NB4 (cell line): ENCODE measurements at regions not wholly inside any gene's neighbourhood (a gene's known extent, or its start where the extent isn't known, plus 50 kb on each side); places are given as distances from the start of the nearest gene placed in this dataset.

Experiments
- DNase-seq: peaks from one replicate; pipeline ENCODE4 v3.0.0; 2010; ENCODE audit warnings: low read depth
- H3K4me3 ChIP-seq: one replicate; pipeline ENCODE4 v1.5.1; 2011; ENCODE audit warnings: mild to moderate bottlenecking, low read depth, low read length, moderate library complexity
- CTCF ChIP-seq: IDR thresholded peaks from one replicate; pipeline ENCODE4 v1.5.1; 2012; ENCODE audit warnings: low read depth, low read length
- MAX ChIP-seq: IDR thresholded peaks from 2 replicates; pipeline ENCODE4 v1.6.1; 2011; ENCODE audit warnings: low read depth, low read length
- MYC ChIP-seq: IDR thresholded peaks from 2 replicates; pipeline ENCODE4 v1.6.1; 2011; ENCODE audit warnings: low read depth, low read length
- POLR2A ChIP-seq: IDR thresholded peaks from 2 replicates; pipeline ENCODE4 v1.6.1; 2011; ENCODE audit warnings: mild to moderate bottlenecking; ENCODE audit not compliant: insufficient read length; ENCODE audit errors: extremely low read depth

DNA sequence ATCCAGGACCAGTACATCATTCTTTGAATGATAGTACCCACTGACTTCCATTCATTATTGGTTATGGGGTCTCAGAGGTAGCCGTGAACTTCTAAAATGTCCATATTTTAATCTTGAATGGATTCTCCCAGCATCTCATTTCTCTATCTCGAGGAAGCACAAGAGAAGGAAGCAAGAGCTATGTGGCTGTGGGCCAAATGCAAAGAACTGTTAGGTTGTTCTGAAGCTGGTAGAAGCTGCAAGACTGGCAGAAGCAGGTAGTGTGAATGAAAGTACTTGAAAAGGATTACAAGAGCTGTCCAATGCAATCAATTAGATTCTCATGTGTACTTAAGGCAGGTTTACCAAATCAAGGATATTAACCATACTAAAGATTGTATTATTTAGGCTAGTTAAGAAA is 1131.8 kb downstream of the GRIK2 start:
- TF ChIP-seq MAX (no peak), CTCF (no peak)
- no peak for DNase-seq
- H3K4me3 ChIP-seq = no peak overlapping the region

DNA sequence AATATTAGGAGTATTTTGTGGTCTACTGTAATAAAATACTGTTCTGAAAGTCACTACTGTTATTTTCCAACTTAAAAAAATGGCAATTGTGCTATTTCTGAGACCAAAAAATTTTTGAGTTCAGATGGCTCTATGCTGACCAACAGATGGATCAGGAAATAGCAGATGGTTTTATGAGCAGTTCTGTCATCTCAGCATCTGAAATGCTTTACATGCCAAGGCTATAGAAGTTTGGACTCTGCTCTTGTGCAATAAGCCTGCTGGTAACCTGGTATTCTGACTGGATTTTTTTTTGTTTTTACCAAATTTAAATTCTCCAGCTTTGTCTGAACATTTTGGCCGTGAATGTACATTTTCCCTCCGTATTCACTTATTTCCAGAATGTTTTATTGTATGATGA is 1127.5 kb downstream of the GRIK2 start:
- no peak for DNase-seq
- H3K4me3 ChIP-seq = no peak overlapping the region
- TF ChIP-seq POLR2A = no peak
- TF ChIP-seq MYC = no peak
- no peak for TF ChIP-seq CTCF
- no peak for TF ChIP-seq MAX

DNA sequence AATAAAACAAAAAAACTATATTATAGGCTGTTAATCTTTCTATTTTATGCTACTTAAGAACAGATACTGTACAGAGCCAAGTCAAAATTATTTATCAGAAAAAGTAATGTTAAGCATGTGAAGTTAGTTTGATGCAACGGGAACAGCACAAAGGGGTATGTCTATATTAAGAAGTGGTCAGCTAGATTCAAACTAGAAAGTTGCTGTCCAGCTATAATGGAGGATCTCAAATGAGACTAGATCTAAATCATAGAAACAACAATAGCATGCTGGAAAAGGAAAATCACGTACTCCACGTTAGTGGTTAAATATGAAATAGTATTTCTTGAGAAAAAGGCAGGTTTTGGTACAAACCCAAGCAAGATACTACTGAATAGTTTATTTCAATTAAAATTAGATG is 1124.0 kb downstream of the GRIK2 start:
- no peak overlapping the region for H3K4me3 ChIP-seq
- TF ChIP-seq POLR2A = no peak
- no peak for TF ChIP-seq CTCF
- TF ChIP-seq MYC = no peak
- TF ChIP-seq MAX = no peak
- no peak for DNase-seq

DNA sequence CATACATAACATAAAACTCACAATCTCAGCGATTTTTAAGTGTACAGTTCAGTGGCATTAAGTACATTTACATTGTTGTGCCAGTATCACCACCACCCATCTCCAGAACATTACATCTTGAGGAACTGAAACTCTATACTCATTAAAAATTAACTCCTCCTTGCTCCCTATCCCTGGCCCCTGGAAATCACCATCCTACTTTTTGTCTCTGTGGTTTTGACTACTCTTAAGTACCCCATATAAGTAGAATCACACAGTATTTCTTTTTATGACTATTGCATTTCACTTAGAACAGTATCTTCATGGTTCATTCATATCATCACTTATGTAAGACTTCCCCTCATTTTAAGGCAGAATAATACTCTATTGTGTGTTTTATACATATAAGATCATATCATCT is 1108.1 kb downstream of the GRIK2 start:
- TF ChIP-seq MAX = no peak
- no peak for TF ChIP-seq CTCF
- no peak for TF ChIP-seq POLR2A
- no peak for TF ChIP-seq MYC
- DNase-seq = no peak
- no peak overlapping the region for H3K4me3 ChIP-seq

DNA sequence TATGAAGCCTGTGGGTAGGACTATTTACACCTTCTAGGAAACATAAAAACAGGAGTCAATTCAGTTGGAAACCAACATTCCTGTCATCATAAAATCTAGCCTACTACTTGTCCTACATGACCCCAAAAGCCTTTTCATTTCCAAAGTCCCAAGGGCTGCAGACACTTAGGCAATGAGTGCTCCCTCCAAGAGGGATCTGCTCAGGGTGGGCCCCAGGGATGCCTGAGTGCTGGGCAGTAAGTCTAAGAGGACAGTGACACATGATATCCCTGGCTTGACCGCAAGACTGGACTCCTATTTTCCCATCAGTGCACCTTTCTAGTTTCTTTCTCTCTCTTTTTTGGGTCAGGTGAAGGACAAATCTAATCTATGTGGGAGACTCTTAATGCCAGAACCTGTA is 1101.3 kb downstream of the GRIK2 start:
- DNase-seq = no peak
- TF ChIP-seq CTCF (no peak), MYC (no peak), POLR2A (no peak), MAX (no peak)
- H3K4me3 ChIP-seq = no peak overlapping the region

- DNase-seq = no peak
- H3K4me3 ChIP-seq = no peak overlapping the region
- TF ChIP-seq POLR2A (no peak), CTCF (no peak), MAX (no peak), MYC (no peak)
These were observed 1100.0 kb downstream of the GRIK2 start for GRCh38 chr6:102493485-102493884.
